PC-3 (cell line): ENCODE measurements at regions not wholly inside any gene's neighbourhood (a gene's known extent, or its start where the extent isn't known, plus 50 kb on each side); places are given as distances from the start of the nearest gene placed in this dataset.
"Not testable (repeated sequence)": the region's sequence is repeated elsewhere in the genome, so short reads cannot be mapped to it uniquely, and the experiment has no call there.

Experiments
- ATAC-seq: fragments of 200-7000 bp; cut with Tn5 transposase; 2 replicates; pipeline ENCODE4 v1.9.1; 2020; ENCODE audit warnings: mild to moderate bottlenecking, moderate library complexity
- BruUV-seq: library from RNA; stranded (reverse); fragments of 400-500 nt; replicated peaks from 2 replicates; lab custom pipeline; 2021; lab: Mats Ljungman, UMichigan
- CTCF ChIA-PET: fragments of 300-600 bp; sonication (Branson Sonifier 250); formaldehyde crosslinking; loops from one replicate; lab custom pipeline; 2022; ENCODE audit warnings: antibody characterized with exemption; lab: Charles Lee
- POLR2A ChIA-PET: fragments of 300-600 bp; sonication (Branson Sonifier 250); formaldehyde crosslinking; loops from one replicate; lab custom pipeline; 2022; ENCODE audit warnings: antibody characterized with exemption; ENCODE audit not compliant: unreplicated experiment; lab: Charles Lee
- DNase-seq: peaks from one replicate; pipeline ENCODE4 v3.0.0-alpha.2; 2015
- H2AFZ ChIP-seq: fragments of 300-600 bp; sonication (generic); 2 replicates; pipeline ENCODE4 v1.6.0; 2016; ENCODE audit warnings: antibody characterized with exemption, low read length
- H3F3A ChIP-seq: fragments of 300-600 bp; sonication (generic); one replicate; pipeline ENCODE4 v1.6.0; 2017; ENCODE audit warnings: antibody characterized with exemption, low read length, control low read depth, mild to moderate bottlenecking; ENCODE audit not compliant: unreplicated experiment
- H3K27ac ChIP-seq: fragments of 300-600 bp; sonication (generic); 2 replicates; pipeline ENCODE4 v1.5.1; 2016; ENCODE audit warnings: mild to moderate bottlenecking, low read length
- H3K27me3 ChIP-seq: fragments of 300-600 bp; sonication (generic); 2 replicates; pipeline ENCODE4 v1.6.1; 2016; ENCODE audit warnings: low read length, mixed read lengths
- H3K36me3 ChIP-seq: fragments of 300-600 bp; sonication (generic); 2 replicates; pipeline ENCODE4 v1.6.1; 2016; ENCODE audit warnings: low read depth, mixed run types, low read length, mixed read lengths
- H3K4me1 ChIP-seq: fragments of 300-600 bp; sonication (generic); 2 replicates; pipeline ENCODE4 v1.5.1; 2016; ENCODE audit warnings: low read length; ENCODE audit not compliant: insufficient read depth
- H3K4me2 ChIP-seq: fragments of 300-600 bp; sonication (generic); 2 replicates; pipeline ENCODE4 v1.6.0; 2016; ENCODE audit warnings: low read length
- H3K4me3 ChIP-seq: fragments of 300-600 bp; sonication (generic); 2 replicates; pipeline ENCODE4 v1.5.1; 2016; ENCODE audit warnings: mild to moderate bottlenecking, low read length, mixed read lengths
- H3K79me2 ChIP-seq: fragments of 300-600 bp; sonication (generic); 2 replicates; pipeline ENCODE4 v1.6.1; 2017; ENCODE audit warnings: low read length, mixed read lengths
- H3K9ac ChIP-seq: fragments of 300-600 bp; sonication (generic); 2 replicates; pipeline ENCODE4 v1.6.0; 2016; ENCODE audit warnings: mild to moderate bottlenecking, low read length
- H3K9me2 ChIP-seq: fragments of 300-600 bp; sonication (generic); replicated peaks from 2 replicates; pipeline ENCODE4 v1.6.1; 2016; ENCODE audit warnings: mixed run types, low read length, mixed read lengths
- H3K9me3 ChIP-seq: fragments of 300-600 bp; sonication (generic); 2 replicates; pipeline ENCODE4 v1.6.1; 2016; ENCODE audit warnings: low read length, mixed read lengths
- H4K20me1 ChIP-seq: fragments of 300-600 bp; sonication (generic); 2 replicates; pipeline ENCODE4 v1.6.1; 2016; ENCODE audit warnings: low read length, mixed read lengths
- EZH2 ChIP-seq: fragments of 300-600 bp; sonication (generic); IDR thresholded peaks from one replicate; pipeline ENCODE4 v1.6.1; 2017; ENCODE audit warnings: antibody characterized with exemption, mild to moderate bottlenecking, low read length; ENCODE audit not compliant: unreplicated experiment
- EZH2phosphoT487 ChIP-seq: fragments of 300-600 bp; sonication (generic); IDR thresholded peaks from 2 replicates; pipeline ENCODE4 v1.6.1; 2018; ENCODE audit warnings: mild to moderate bottlenecking, antibody characterized with exemption, low read length, borderline replicate concordance
- intact Hi-C: fragments of 100-400 bp; cut with micrococcal nuclease; formaldehyde crosslinking; loops from 2 replicates; pipeline ENCODE4 v1.9.0; 2023
- TF ChIP-seq, protein P1 (sequence below): fragments of 300-600 bp; sonication (generic); conservative IDR thresholded peaks from 2 replicates; pipeline ENCODE4 v1.5.1; 2017; ENCODE audit warnings: antibody characterized with exemption, low read depth, mild to moderate bottlenecking, low read length

DNA sequence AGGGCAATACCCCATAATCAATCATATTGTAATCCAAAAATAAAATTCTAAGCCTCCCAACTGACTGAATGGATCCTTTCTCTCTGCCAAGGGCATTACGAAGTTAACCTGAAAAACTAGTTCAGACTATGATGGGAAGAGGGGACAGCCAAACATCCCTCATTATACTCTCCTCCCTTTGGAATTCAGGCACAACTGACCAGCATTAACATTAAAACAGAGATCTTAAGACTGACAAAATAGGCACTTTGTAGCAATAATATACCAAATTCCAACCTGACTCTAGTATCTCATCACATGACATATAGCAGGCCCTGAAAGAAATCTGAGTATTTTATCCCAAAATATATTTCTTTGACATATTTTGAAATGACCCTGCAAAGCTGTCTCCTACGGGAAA is 55.0 kb upstream of the SPP1 start:
- Histone ChIP-seq H2AFZ (no peak overlapping the region), H3K4me3 (no peak overlapping the region), H3K9me3 (no peaks in the 10 kb centered on the region), H3K79me2 (no peaks in the 10 kb centered on the region), H3K36me3 (no peaks in the 10 kb centered on the region), H3K4me1 (no peaks in the 10 kb centered on the region), H3K4me2 (no peak overlapping the region), H3F3A (no peaks in the 10 kb centered on the region), H3K27ac (no peak overlapping the region), H3K9ac (no peak overlapping the region), H4K20me1 (no peaks in the 10 kb centered on the region), H3K27me3 (peaks cover 3% of the 10 kb centered on the region; the same call in 1 of the 2 replicates), H3K9me2 (no peaks in the 10 kb centered on the region)
- no peak for DNase-seq
- intact Hi-C loops = no loop called here
- ATAC-seq = no peak
- ChIA-PET POLR2A (no interaction called here), CTCF (no interaction called here)
- BruUV-seq = no TSS peak
- no peak for TF ChIP-seq EZH2phosphoT487
- TF ChIP-seq, protein P1, sequence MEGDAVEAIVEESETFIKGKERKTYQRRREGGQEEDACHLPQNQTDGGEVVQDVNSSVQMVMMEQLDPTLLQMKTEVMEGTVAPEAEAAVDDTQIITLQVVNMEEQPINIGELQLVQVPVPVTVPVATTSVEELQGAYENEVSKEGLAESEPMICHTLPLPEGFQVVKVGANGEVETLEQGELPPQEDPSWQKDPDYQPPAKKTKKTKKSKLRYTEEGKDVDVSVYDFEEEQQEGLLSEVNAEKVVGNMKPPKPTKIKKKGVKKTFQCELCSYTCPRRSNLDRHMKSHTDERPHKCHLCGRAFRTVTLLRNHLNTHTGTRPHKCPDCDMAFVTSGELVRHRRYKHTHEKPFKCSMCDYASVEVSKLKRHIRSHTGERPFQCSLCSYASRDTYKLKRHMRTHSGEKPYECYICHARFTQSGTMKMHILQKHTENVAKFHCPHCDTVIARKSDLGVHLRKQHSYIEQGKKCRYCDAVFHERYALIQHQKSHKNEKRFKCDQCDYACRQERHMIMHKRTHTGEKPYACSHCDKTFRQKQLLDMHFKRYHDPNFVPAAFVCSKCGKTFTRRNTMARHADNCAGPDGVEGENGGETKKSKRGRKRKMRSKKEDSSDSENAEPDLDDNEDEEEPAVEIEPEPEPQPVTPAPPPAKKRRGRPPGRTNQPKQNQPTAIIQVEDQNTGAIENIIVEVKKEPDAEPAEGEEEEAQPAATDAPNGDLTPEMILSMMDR = no peak
- no peak for TF ChIP-seq EZH2

DNA sequence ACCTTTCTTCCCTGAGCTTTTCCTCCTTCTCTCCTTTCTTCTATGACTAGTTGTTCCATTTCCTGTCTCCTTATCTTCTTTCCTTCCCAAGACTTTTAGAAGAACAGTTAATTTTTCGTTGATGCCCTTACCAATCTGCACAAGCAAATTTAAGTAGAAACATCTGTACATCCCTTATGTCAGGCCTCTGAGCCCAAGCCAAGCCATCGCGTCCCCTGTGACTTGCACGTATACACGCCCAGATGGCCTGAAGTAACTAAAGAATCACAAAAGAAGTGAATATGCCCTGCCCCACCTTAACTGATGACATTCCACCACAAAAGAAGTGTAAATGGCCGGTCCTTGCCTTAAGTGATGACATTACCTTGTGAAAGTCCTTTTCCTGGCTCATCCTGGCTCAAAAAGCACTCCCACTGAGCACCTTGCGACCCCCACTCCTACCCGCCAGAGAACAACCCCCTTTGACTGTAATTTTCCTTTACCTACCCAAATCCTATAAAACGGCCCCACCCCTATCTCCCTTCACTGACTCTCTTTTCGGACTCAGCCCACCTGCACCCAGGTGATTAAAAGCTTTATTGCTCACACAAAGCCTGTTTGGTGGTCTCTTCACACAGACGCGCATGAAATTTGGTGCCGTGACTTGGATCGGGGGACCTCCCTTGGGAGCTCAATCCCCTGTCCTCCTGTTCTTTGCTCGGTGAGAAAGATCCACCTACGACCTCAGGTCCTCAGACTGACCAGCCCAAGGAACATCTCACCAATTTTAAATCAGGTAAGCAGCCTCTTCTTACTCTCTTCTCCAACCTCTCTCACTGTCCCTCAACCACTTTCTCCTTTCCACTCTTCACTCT is 53.7 kb upstream of the SPP1 start:
- DNase-seq, H3K4me2 ChIP-seq, H3K79me2 ChIP-seq, ATAC-seq, POLR2A ChIA-PET, H3K4me1 ChIP-seq, H3F3A ChIP-seq, H3K4me3 ChIP-seq, CTCF ChIA-PET, BruUV-seq, H3K9me2 ChIP-seq, H3K36me3 ChIP-seq, H3K9me3 ChIP-seq, H3K9ac ChIP-seq, intact Hi-C loops, H3K27me3 ChIP-seq, H4K20me1 ChIP-seq, H3K27ac ChIP-seq, H2AFZ ChIP-seq: not testable (repeated sequence)

DNA sequence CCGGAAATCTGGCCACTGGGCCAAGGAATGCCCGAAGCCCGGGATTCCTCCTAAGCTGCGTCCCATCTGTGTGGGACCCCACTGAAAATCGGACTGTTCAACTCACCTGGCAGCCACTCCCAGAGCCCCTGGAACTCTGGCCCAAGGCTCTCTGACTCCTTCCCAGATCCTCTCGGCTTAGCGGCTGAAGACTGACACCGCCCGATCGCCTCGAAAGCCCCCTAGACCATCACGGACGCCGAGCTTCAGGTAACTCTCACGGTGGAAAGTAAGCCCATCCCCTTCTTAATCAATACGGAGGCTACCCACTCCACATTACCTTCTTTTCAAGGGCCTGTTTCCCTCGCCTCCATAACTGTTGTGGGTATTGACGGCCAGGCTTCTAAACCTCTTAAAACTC is 51.4 kb upstream of the SPP1 start:
- intact Hi-C loops, CTCF ChIA-PET, H3K4me3 ChIP-seq, H3K4me2 ChIP-seq, H3K79me2 ChIP-seq, H3F3A ChIP-seq, H3K9me2 ChIP-seq, BruUV-seq, H3K27ac ChIP-seq, H3K36me3 ChIP-seq, H2AFZ ChIP-seq, POLR2A ChIA-PET, H3K4me1 ChIP-seq, H4K20me1 ChIP-seq, DNase-seq, H3K27me3 ChIP-seq, H3K9ac ChIP-seq, H3K9me3 ChIP-seq, ATAC-seq: not testable (repeated sequence)
